ENCODE measurements at regions not wholly inside any gene's neighbourhood (a gene's known extent, or its start where the extent isn't known, plus 50 kb on each side); places are given as distances from the start of the nearest gene placed in this dataset.

DNA sequence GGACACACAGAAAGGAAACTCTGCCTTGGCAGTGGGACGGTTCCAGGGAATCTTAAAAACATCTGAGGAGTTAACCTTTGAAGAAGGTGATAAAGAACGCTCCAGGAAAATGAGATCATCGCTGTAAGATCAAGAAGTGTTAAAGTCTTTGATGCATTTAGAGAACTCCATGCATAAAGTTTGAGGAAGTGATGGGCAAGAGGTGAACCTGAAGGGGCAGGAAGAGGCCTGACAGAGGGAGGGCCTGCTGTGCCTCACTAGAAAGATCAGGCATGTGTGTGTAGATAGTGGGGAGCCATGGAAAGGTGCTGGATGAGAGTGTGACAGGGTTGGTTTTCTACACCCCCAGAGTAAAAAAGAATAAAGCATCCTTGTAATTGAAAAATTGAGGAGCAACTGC is 889.2 kb downstream of the MCTP2 start:
- Histone ChIP-seq H3K56ac (replicated peaks; ENCODE audit: insufficient read length, low read depth, low read length) (no peak overlapping the region), H4K91ac (replicated peaks; ENCODE audit: insufficient read length, low read length) (no peak overlapping the region), H3K27me3 (replicated peaks in 1 of 4; ENCODE audit: control insufficient read depth in 3 of 4, extremely low read depth in 1 of 4, insufficient read depth in 3 of 4, low read length in 3 of 4) (no peaks in the 10 kb centered on the region), H3K14ac (ENCODE audit: insufficient read length) (no peak overlapping the region), H3K4ac (replicated peaks; ENCODE audit: insufficient read length, low read depth, low read length) (no peak overlapping the region), H3K23me2 (ENCODE audit: low read depth, low read length) (no peaks in the 10 kb centered on the region), H2BK120ac (replicated peaks; ENCODE audit: low read depth, low read length) (no peak overlapping the region), H3K4me2 (ENCODE audit: insufficient read depth in 1 of 2, low read depth in 2 of 2, low read length in 2 of 2) (no peak overlapping the region), H2AK5ac (ENCODE audit: low read depth, low read length) (no peak overlapping the region), H3K9ac (replicated peaks in 1 of 4; ENCODE audit: extremely low read depth in 1 of 4, low read depth in 3 of 4, low read length in 3 of 4) (no peak overlapping the region), H3K27ac (ENCODE audit: low read depth, low read length) (no peak overlapping the region), H3K18ac (ENCODE audit: extremely low read depth, low read length) (no peak overlapping the region), H3K4me1 (replicated peaks in 1 of 4; ENCODE audit: control insufficient read depth in 3 of 4, insufficient read depth in 4 of 4, low read length in 3 of 4) (no peaks in the 10 kb centered on the region), H2BK5ac (ENCODE audit: low read depth, low read length) (no peak overlapping the region), H2BK20ac (ENCODE audit: low read length) (no peak overlapping the region), H3K79me2 (ENCODE audit: control insufficient read depth in 1 of 2, insufficient read depth in 2 of 2, low read length in 2 of 2) (no peaks in the 10 kb centered on the region), H3K79me1 (ENCODE audit: low read depth, low read length) (no peaks in the 10 kb centered on the region), H4K8ac (ENCODE audit: extremely low read depth, insufficient read depth, low read length) (no peak overlapping the region), H3K36me3 (ENCODE audit: control insufficient read depth in 2 of 4, insufficient read depth in 4 of 4, low read length in 3 of 4) (no peaks in the 10 kb centered on the region), H4K20me1 (replicated peaks in 1 of 2; ENCODE audit: control insufficient read depth in 1 of 2, insufficient read depth in 2 of 2, low read length in 2 of 2) (no peaks in the 10 kb centered on the region), H2BK12ac (ENCODE audit: low read depth, low read length) (no peak overlapping the region), H3K23ac (ENCODE audit: insufficient read length) (no peak overlapping the region), H2BK15ac (ENCODE audit: low read length) (no peak overlapping the region), H4K5ac (ENCODE audit: insufficient read length, low read depth, low read length) (no peak overlapping the region), H3K4me3 (ENCODE audit: extremely low read depth in 1 of 4, insufficient read depth in 2 of 4, low read depth in 3 of 4, low read length in 4 of 4) (no peak overlapping the region), H2AFZ (ENCODE audit: low read length) (no peak overlapping the region), H3K9me3 (ENCODE audit: insufficient read depth in 2 of 2, low read depth in 1 of 2, low read length in 1 of 2) (no peaks in the 10 kb centered on the region)
- 97% methylated on average over 3 of the region's 3 CpGs; no CpG with 5 or more reads in 1 of the 2 experiments for WGBS, 2 experiments (ENCODE audit: extremely low coverage in 1 of 2, insufficient coverage in 1 of 2, insufficient read length in 1 of 2, insufficient replicate concordance in 2 of 2, low coverage in 1 of 2, low lambda C conversion rate in 2 of 2, missing lambda C conversion rate in 1 of 2)
- FAIRE-seq (no peak), DNase-seq (ENCODE audit: low read depth in 1 of 2, low spot score in 2 of 2) (no peak)
- no peak for TF ChIP-seq TCF12 (IDR thresholded peaks at IDR 0.05; ENCODE audit: low read depth, low read length)
- ChIA-PET POLR2A (ENCODE audit: partially characterized antibody) (no interaction called here), CTCF (ENCODE audit: partially characterized antibody) (interaction anchor here (1.7 kb wide), 1 partner anchor 95 kb away, joined by 4 read pairs; no protein-coding TSS in a partner anchor)

All from H1 (cell line).